IPS-NIHi11 (cell line): ENCODE measurements at regions not wholly inside any gene's neighbourhood (a gene's known extent, or its start where the extent isn't known, plus 50 kb on each side); places are given as distances from the start of the nearest gene placed in this dataset.
"Not testable (repeated sequence)": the region's sequence is repeated elsewhere in the genome, so short reads cannot be mapped to it uniquely, and the experiment has no call there.

ENCODE experiments used
- DNase-seq: peaks from one replicate; pipeline ENCODE4 v3.0.0; 2012; ENCODE audit warnings: mixed read lengths, low spot score

DNA sequence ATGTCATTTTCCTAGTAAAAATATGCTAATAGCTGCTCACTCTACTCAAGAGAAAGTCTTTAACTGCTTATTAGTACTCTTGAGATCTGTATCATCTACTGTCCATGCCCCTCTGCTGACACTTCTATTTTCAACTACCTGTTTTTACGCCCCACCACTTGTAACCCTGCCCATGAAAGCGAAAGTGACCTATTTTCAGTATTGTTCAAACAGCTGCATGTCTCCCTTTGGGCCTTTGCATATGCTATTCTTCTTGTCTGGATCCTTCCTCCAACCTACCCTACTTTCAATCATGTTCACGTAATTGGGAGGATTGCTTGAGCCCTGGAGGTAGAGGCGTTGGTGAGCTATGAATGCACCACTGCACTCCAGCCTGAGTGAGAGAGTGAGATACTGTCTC, 1481.3 kb downstream of the GATA3 start:
- no peak for DNase-seq

DNA sequence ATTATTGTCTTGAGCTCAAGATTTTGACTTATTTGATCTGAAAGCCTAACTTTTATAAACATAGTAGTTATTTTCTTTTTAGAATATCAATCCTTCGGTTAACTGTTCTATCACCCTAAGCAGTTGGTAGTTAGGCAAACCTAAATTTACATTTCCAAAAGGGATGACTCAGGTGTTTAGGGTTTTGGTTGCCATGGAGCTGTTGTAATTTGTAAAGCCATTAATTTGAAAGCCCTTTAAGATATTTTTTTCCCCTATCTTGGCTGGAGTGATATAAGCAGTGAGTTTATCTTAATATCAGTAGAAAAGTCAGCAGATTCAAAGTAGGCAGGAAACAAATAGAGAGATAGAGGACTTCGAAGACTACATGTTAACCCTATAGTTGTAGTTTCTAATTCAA, 1472.6 kb upstream of the CELF2 start:
- DNase-seq: no peak

DNA sequence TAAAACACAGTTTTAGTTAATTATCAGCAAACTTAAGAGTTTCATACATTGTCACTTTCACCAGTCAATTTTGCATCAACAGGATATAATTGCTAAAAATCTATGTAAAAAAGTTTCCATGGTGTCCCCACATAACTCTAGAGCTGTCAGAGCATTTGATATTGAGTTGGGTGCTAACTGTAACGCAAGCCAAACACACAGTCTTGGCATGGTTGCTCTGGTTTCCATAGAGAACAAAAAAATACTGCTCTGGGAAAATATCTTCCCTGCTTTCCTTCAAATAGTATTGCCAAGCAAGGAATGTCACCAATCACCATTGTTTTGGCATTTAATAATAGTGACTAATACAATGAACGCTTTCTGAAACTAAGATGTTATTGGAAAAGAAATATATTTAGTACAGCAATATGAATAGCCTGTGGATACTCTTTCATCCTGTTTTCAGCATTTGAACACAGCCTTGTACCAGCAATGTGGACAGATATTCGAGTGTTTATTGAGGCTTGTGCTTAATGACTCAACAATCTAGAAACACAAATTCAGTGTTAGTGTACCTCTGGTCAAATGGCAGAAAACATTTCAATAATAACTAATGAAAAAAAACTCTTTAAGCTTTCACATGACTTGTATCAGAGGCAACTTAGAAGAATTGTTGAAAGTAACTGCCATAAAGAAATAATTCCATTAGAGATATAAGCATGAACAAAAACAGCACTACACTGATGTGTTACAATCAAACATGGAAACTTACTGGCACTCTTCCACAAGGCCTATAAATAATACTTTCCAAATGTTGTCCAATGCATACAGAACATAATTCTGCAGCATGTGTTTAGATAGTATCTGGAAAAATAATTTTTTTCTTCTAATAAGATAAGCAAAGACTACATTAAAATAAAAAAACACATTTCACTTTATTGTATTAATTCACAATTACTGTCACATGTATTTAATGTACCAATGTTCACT, 1469.5 kb upstream of the CELF2 start:
- no peak for DNase-seq

DNA sequence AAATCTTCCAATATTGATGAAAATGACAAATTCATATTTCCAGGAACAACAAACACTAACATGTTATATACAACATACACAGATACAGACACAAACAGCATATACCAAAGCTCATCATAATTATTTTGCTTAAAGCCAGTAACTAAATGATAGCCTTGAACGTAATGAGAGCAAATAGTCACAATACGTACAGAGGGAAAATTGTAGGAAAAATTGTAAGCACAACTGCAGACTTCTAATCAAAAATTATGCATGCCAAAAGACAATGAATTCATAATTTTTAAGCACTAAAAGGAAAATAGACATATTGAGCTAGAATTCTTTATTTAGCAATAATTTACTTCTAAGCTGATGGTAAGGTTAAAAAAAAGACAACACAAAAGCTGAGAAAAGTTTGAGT, 1466.9 kb upstream of the CELF2 start:
- DNase-seq: no peak

DNA sequence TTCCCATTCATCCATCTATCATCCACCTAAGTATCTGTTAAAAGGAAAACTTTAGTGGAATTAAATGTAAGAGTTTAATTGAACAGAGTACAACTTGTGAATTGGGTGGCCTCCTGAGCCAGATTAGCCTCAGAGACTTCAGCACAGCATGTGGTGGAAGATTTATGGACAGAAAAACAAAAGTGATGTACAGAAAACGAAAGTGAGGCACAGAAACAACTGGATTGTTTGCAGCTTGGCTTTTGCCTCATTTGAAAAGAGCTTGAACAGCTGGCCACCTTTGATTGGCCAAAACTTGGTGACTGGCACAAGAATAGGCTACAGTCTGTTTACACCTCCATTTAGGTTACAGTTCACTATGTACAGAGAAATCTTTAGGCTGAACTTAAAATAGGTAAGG, 1463.4 kb upstream of the CELF2 start:
- DNase-seq: no peak

DNA sequence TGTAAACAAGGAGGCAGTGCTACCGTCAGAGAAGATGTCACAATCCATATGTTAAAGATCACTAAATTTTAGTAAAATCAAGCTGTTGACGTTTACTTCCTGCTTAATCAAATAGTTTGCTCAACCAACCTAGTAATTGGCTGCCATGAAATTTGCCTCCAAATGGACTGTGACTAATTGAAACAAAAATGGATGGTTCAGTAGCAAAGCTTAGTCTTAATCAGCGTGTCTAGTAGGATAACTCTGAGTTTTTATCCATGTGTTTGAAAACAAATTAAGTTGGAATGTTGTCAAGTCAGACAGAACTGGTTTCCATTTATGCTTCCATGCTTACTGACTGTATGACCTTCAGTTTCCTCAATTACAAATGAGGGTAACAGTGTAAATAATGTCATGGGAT, 1456.7 kb upstream of the CELF2 start:
- no peak for DNase-seq

DNA sequence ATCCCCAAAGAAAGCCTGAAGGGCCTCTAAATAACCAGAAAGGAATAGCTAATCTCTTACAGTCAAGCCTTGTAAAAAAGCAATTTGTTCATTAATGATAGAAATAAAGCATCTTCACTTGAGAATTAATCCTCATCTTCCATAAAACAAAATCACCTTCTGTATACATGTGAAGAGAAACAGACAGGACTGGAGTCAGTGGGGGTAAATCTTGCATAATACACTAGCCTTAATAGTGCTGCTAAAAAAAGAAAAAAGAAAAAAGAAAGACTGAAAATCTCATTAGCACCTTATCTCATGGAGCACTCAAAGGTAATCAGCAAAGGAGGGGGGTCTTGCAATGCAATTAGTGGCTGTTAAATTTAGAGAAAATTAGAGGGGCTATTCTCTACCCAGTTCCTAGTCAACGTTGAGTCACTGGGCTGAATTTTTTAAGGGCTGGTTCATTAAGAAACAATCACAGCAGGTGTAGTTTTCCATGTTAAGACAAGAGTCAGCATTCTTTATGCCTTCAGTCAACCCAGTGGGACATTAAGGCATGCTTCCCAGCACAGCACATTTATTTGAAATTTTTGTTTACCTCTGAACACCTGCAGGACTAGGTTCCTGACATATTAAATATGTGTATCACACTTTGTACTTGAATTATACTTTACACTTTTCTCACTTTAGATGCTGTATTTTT, 1455.7 kb upstream of the CELF2 start:
- DNase-seq: no peak

DNA sequence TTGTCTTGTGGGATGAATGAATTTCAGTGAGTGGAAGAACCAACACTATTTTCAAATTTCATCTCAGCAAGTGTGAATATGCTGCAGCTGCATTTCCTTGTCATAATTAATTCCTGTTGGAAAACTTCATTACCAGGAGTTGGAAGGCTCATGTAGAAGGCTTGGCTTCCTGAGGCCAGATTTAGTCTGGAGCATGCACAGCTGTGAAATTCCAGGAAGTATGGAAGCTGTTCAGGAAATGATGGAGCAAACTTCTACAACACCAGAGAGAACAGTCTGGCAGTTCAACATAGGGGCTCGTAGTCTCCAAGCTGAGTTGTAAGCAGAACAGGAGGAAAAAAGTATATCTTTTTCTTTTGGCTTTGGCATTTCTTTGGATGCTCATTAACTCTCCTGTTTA, 1439.9 kb upstream of the CELF2 start:
- DNase-seq: no peak

DNA sequence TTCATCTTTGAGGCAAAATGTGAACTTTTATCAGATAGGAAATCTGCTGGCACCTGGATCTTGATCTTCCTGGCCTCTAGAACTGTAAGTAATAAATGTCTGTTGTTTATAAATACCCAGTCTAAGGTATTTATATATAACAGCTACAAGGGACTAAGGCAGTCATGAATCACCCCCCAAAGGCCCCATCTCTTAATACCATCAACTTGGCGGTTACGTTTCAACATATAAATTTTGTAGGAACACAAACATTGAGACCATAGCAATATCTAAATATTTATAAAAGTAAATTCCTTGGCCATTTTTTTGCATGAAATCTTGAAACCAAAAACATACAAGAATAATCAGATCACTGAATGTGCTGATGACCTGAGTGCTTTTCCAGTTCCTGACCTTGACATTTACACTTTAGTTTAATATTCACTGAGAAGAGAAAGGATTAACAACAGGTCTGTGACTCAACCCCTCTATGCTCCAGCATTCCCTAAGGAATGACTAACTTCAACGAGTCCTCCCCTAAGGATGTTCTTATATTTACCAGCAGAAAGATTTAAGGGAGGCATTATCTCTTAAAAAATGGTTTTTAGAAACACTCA, 1438.5 kb upstream of the CELF2 start:
- no peak for DNase-seq

DNA sequence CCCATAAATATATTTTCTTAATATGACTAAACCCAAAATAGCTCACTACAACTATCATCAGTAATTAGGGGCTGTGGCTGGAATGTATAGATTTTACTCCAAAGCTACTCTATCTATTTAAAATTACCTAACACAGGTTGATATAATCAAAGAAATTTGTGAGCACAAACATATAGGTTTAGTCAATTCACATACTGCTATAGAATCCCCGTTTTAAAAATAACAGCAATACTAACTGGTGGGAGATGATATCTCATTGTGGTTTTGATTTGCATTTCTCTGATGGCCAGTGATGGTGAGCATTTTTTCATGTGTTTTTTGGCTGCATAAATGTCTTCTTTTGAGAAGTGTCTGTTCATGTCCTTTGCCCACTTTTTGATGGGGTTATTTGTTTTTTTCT, 1434.9 kb upstream of the CELF2 start:
- DNase-seq: not testable (repeated sequence)

DNA sequence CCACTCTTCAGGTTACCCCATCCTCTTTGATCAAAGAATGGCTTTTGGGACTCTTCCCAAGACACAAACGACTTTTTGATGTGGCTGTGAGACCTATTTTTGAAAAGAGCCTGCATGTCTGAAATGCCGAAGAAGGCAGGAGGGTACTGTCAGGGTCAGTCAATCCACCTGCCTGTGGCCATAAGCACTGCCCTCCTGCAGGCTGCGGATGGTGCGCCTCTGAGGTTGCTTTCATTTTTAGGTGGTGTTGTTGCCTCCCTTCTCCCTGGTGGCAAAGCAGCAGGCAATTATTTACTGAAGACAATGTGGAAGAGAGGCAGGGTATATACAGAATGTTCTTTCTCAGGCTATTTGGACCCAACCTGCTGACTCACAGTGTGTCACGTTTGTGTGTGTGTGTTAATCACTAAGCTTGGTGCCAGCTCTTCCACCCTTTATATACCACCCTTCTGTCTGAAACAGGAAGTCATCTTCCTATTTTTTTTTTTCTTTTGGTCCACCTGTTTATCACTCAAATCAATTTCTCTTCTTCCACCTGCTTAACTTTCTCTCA, 1421.2 kb upstream of the CELF2 start:
- DNase-seq: no peak

DNA sequence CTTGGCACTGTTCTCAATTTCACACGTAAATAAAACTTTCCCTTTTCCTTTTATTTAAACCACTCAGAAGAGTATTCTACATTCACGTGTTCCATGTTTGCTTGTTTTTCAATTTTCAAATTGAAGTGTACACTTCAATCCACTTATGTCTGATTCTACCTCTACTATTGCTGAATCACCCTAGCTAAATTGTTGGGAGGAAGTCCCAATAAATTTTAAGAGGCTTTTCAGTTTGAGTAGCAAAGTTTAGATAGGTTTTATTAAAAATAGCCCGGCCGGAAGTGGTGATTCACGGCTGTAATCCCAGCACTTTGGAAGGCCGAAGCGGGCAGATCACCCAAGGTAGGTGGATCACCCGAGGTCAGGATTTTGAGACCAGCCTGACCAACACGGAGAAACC, 1414.7 kb upstream of the CELF2 start:
- DNase-seq: no peak

DNA sequence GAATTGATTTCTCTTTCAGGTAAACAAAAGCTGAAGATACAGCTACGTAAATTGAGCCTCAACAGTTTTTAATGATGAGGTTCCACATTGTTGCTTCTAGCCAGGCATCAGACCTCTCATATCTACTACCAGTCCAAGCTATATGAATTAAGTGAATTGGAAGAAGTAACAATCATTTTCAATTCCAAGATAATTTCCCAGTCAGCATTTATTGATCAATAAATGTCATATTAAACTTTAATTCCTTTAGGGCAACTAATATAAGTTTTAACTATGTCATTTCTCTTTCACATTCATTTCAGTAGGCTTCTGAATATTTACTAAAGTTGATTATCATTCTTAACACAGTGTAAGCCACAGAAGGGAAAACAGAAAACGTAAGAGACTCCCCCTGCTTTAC, 1413.7 kb upstream of the CELF2 start:
- no peak for DNase-seq

DNA sequence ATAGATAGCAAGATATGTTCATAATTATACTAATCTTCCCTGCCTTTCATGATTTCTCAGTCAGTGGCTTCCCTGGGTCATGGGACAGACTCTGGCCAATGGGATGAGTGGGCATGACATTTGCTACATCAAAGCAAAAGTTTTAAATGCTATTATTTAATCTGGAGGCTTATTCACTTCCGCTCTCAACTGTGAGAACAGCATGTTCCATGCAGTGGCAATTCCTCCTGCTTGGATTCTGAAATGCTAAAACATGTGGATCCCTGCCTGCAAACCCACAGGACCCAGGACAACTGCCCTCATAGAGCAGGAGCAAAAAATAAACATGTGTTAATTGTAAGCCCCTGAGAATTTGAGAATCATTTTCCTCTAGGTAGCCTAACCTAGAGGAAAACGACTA, 1412.4 kb upstream of the CELF2 start:
- DNase-seq: no peak

DNA sequence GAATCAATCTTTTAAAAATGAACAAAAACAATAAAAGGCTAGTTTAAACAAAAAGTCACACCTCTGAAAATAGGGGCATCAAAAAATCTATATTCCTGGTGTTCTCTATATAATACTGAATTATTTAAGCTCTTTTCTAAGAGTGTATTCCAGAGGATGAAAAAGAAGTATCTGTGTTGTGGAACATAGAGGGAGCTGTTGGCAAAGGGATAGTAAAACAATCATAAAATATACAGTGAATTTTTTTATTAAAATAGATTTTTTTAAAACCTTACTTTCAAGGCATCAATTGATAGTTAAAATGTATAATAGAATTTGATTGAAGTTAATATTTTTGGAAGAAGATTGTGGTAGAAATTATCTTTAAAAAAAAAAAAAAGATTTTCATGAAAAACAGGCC, 1409.1 kb upstream of the CELF2 start:
- DNase-seq: no peak

DNA sequence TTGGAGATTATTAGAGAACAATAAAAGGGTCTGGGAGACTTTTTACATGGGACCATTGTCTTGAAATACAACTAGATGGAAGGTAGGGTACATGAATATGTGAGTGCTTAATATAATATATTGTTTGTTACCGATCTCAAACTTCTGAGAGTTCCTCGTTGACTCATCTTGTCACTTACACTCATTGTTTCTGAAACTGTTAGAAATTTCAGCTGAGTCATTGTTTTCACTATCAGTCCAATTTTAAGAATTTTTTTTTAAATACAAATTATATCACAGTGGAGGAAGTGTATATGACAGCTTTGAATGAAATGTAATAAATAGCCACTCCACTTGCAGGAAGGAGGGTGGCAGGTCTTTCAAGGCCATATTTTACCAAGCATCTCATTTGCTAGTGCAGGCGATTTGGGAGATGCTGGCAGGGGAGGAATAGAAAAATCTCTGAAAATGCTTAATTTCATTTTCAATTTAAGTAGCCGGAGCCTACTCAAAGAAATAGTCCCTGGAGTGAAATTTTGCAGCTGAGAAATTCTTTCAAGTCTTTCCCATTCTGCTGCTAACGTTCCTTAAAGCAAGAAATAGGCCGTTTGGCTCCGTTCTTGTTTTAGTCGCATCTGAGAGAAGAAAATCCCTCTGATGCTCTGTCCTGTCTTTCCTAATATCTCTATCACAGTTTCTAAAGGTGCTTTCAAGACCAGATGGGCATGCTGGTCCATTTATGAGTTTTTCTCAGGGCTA, 1404.2 kb upstream of the CELF2 start:
- DNase-seq: no peak

DNA sequence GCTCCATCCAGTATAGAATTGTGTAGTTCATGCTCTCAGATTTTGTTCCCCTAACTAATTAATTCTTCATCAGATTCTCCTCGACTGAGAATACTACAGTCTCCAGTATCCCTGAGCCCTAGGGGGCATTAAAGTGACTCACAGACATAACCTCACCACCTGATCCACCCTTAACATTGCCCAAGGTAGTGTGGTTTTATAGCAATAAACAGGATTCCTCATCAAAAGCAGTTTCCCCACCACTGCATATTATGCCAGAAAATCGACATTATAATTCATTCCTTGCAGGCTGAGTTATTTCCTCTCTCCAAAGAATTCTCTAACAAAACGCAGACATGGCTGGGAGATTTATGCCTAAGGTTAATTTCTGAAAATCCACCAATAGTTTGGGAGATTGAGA, 1402.5 kb upstream of the CELF2 start:
- no peak for DNase-seq

DNA sequence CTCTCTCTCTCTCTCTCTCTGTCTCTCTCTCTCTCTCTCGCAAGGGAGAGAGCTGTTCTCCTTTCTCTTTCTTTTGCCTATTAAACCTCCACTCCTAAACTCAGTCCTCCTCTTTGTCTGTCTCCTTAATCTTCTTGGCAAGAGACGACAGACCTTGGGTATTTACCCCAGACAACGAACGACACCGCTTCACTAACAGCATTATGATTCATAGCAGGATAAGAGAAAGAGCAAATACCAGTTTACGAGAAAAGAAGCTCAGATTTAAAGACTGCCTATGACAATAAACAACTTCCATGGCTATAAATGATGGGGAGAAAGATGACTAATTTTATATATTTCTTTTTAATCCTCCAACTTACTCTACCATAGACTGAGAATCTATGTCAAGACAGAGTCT, 1396.5 kb upstream of the CELF2 start:
- no peak for DNase-seq

DNA sequence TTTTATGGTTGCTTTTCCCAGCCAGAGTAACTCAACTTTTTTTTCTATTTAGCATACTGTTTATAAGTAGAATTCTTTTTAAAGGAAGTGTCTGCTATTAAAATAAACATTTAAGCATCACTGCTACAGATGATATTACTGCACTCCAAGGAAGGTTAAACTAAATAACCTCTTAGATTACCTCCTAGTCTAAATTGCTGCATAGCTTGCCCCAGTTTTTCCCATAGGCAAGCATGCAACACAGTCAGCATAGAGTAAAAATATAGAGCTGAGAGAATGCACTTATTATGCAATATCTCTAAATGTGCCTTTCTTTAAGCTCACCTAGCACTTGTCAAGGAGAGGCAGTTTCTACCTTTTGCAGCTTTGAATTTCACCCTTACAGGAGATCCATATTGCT, 1392.4 kb upstream of the CELF2 start:
- no peak for DNase-seq

DNA sequence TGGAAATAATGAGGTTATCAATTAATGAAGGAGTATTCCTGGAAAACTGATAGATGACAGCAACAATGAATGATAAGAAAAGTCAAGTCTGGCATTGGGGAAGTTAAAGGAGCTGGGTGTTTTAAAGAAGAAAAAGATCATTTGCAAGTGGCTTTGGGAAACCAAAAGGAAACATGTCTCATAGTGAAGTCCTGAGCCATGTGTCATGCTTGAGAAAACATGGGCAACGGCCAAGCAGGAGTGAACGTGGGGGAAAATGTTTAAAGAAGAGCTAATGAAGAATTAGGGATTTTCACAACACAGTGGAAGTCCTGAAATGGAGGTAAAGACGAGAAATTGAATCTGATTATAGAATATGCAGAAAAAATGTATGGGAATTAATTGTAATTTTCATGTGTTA, 1383.2 kb upstream of the CELF2 start:
- no peak for DNase-seq

DNA sequence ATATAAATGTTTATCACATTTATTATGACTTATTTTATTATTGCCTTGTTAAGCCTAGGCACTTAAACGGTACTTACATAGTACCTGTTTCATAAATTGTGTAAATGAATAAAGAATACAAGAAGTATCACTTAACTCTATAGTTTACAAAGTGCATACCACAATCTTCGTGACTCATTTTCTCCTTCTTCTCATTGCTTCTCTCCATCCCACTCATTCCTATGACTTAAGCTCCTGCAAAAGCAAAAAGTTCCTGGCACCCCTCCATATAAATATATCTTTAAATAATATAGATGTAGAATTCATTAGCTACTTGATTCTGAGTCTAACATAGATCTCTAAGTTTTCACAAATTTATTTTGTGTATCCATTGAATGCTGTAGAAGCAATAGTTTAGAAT, 1382.0 kb upstream of the CELF2 start:
- no peak for DNase-seq

DNA sequence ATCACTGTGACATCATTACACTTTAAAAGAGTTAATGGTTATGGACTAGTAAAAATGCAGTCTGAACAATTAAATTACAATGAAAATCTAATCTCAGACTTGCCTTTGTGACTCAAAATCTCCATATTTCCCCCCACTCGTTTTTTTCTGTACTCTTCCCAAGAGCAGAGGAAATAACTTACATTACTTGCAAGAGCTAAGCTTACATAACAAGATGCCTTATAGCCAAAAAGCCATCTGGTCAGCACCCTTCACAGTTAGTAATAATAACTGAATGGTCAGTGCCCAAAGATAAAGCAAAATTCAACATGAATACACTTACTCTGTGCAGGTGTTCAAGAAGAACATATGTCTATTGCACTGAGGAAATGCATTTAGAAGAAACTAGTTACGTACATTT, 1381.5 kb upstream of the CELF2 start:
- DNase-seq: no peak
